ENCODE measurements at regions not wholly inside any gene's neighbourhood (a gene's known extent, or its start where the extent isn't known, plus 50 kb on each side); places are given as distances from the start of the nearest gene placed in this dataset.

GRCh38 chr2:126172631-126173184 lies 483.2 kb upstream of the GYPC start:
- Histone ChIP-seq H3K9me3 (ENCODE audit: control insufficient read depth, low read length) (no peaks in the 10 kb centered on the region), H3K4me1 (ENCODE audit: control insufficient read depth, insufficient read depth, low read length) (no peaks in the 10 kb centered on the region), H3K27me3 (ENCODE audit: control insufficient read depth, insufficient read depth, low read length, poor library complexity, severe bottlenecking) (no peaks in the 10 kb centered on the region), H3K27ac (ENCODE audit: low read depth, low read length) (no peak overlapping the region), H3K36me3 (ENCODE audit: control insufficient read depth, insufficient read depth, low read length) (no peaks in the 10 kb centered on the region), H3K9ac (ENCODE audit: extremely low read depth, low read length, poor library complexity, severe bottlenecking) (no peak overlapping the region), H3K4me3 (ENCODE audit: low read length) (no peak overlapping the region)
- Mint-ChIP-seq H3K4me3 (no peak overlapping the region), H3K27me3 (ENCODE audit: insufficient read depth) (no peaks in the 10 kb centered on the region), H3K27ac (no peak overlapping the region), H3K36me3 (ENCODE audit: low read depth) (no peaks in the 10 kb centered on the region), H3K9me3 (no peaks in the 10 kb centered on the region), H3K4me1 (no peaks in the 10 kb centered on the region)
- WGBS, 2 experiments (ENCODE audit: insufficient coverage in 1 of 2, insufficient read length in 1 of 2), result 85 to 89% methylated on average over 5 to 6 of the region's 6 CpGs
- TF ChIP-seq CTCF (conservative IDR thresholded peaks at IDR 0.05), result peak; percentile 12
- DNase-seq, result peak; percentile 55

- DNase-seq, result no peak
- Mint-ChIP-seq H3K4me1 (no peaks in the 10 kb centered on the region), H3K9me3 (no peaks in the 10 kb centered on the region), H3K36me3 (ENCODE audit: low read depth) (no peaks in the 10 kb centered on the region), H3K27me3 (ENCODE audit: insufficient read depth) (no peaks in the 10 kb centered on the region), H3K27ac (no peak overlapping the region), H3K4me3 (no peak overlapping the region)
- no peak for TF ChIP-seq CTCF (conservative IDR thresholded peaks at IDR 0.05)
- no peak overlapping the region for H3K4me3 ChIP-seq (ENCODE audit: low read length)
- H3K9ac ChIP-seq (ENCODE audit: extremely low read depth, low read length, poor library complexity, severe bottlenecking), result no peak overlapping the region
- H3K4me1 ChIP-seq (ENCODE audit: control insufficient read depth, insufficient read depth, low read length), result no peaks in the 10 kb centered on the region
- no peaks in the 10 kb centered on the region for H3K27me3 ChIP-seq (ENCODE audit: control insufficient read depth, insufficient read depth, low read length, poor library complexity, severe bottlenecking)
- no peaks in the 10 kb centered on the region for H3K36me3 ChIP-seq (ENCODE audit: control insufficient read depth, insufficient read depth, low read length)
- H3K27ac ChIP-seq (ENCODE audit: low read depth, low read length), result no peak overlapping the region
- no peaks in the 10 kb centered on the region for H3K9me3 ChIP-seq (ENCODE audit: control insufficient read depth, low read length)
- WGBS, 2 experiments (ENCODE audit: insufficient coverage in 1 of 2, insufficient read length in 1 of 2), result 83 to 91% methylated on average over 2 of the region's 2 CpGs
Measured at GRCh38 chr2:126175222-126175621, 480.7 kb upstream of the GYPC start.

GRCh38 chr2:126177479-126177878 lies 478.5 kb upstream of the GYPC start:
- no peak for TF ChIP-seq CTCF (conservative IDR thresholded peaks at IDR 0.05)
- no peak overlapping the region for H3K27ac Mint-ChIP-seq
- no peaks in the 10 kb centered on the region for H3K9me3 Mint-ChIP-seq
- H3K4me1 Mint-ChIP-seq, result no peaks in the 10 kb centered on the region
- Histone ChIP-seq H3K4me3 (ENCODE audit: low read length) (no peak overlapping the region), H3K36me3 (ENCODE audit: control insufficient read depth, insufficient read depth, low read length) (no peaks in the 10 kb centered on the region), H3K27me3 (ENCODE audit: control insufficient read depth, insufficient read depth, low read length, poor library complexity, severe bottlenecking) (no peaks in the 10 kb centered on the region), H3K27ac (ENCODE audit: low read depth, low read length) (no peak overlapping the region), H3K9me3 (ENCODE audit: control insufficient read depth, low read length) (no peaks in the 10 kb centered on the region), H3K4me1 (ENCODE audit: control insufficient read depth, insufficient read depth, low read length) (no peaks in the 10 kb centered on the region), H3K9ac (ENCODE audit: extremely low read depth, low read length, poor library complexity, severe bottlenecking) (no peak overlapping the region)
- no peaks in the 10 kb centered on the region for H3K36me3 Mint-ChIP-seq (ENCODE audit: low read depth)
- H3K4me3 Mint-ChIP-seq, result no peak overlapping the region
- no peaks in the 10 kb centered on the region for H3K27me3 Mint-ChIP-seq (ENCODE audit: insufficient read depth)
- DNase-seq, result no peak
- 93 to 100% methylated on average over 2 of the region's 2 CpGs for WGBS, 2 experiments (ENCODE audit: insufficient coverage in 1 of 2, insufficient read length in 1 of 2)
